GM19463 (cell line): ENCODE measurements at regions not wholly inside any gene's neighbourhood (a gene's known extent, or its start where the extent isn't known, plus 50 kb on each side); places are given as distances from the start of the nearest gene placed in this dataset.
"Not testable (repeated sequence)": the region's sequence is repeated elsewhere in the genome, so short reads cannot be mapped to it uniquely, and the experiment has no call there.

Experiments
- ATAC-seq: cut with Tn5 transposase; IDR thresholded peaks from one replicate; pipeline ENCODE4 v1.9.1; 2021; ENCODE audit warnings: mild to moderate bottlenecking, moderate library complexity; ENCODE audit not compliant: unreplicated experiment

DNA sequence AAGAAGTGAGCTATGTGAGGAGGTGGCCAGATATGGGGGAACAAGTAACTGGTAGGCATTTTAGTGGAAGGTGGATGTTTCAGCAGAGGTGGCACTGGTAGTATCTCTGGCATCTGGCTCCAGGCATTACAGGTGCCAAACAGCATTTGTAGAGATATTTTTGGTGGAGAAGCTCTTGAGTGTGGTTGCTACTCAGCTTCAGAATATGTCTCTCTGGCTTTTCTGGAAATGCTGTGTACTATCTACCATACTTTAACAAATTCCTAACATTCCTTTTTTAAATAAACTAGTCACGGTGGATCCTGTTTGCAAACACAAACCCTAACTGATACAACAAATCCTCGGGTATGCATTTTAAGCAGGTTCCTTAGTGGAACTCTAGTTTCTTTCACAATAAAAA is 128.0 kb downstream of the BARX2 start:
- ATAC-seq = no peak

DNA sequence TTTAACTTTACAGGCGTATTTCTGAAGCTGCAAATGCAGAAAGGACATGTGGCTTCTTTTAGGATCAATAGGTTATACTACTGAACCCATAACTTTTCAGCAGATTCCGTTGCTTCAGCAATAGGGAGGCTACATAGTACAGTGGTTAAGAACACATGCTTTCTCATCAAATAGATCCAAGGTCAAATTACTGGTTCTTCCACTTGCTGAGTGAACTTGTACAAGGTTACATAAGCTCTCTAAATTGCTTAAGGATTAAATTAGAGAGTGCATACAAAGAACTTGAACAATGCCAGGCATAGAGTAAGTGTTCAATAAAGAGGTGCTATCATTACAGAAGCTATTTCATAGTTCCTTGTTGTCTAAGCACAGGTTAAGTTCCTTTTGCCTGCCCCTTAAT is 129.6 kb downstream of the BARX2 start:
- no peak for ATAC-seq

DNA sequence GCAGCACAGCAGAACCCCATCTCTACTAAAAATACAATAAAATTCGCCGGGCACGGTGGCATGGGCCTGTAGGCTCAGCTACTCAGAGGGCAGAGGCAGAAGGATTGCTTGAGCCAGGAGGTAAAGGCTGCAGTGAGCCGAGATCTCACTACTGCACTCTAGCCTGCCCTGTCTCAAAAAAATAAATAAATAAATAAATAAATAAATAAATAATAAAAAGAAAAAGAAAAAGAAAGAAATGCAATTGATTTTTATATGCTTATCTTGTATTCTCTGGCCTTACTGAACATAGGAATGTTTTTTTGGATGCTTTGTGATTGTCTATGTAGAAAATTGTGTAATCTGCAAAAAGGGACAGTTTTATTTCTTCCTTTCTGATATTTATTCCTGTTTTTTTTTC is 132.5 kb downstream of the BARX2 start:
- ATAC-seq = no peak

DNA sequence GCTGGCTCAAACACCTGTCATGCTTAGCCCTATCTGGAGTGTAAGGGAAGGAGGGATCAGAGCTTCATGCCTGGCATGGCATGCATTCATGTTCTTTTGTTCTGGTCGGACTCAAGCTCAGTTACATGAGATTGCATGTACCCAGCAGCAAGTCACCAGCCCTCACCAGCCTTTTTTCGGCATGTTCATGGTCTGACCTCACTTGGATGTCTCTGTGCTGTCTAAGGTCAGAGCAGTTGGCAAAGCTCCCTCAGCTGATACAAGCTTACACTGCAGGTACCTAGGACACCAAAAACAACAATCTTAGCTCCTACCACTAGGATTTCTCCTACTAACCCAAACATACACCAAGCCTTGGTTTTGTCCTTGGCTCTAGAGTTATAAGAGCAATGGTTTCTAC is 152.6 kb downstream of the BARX2 start:
- no peak for ATAC-seq

DNA sequence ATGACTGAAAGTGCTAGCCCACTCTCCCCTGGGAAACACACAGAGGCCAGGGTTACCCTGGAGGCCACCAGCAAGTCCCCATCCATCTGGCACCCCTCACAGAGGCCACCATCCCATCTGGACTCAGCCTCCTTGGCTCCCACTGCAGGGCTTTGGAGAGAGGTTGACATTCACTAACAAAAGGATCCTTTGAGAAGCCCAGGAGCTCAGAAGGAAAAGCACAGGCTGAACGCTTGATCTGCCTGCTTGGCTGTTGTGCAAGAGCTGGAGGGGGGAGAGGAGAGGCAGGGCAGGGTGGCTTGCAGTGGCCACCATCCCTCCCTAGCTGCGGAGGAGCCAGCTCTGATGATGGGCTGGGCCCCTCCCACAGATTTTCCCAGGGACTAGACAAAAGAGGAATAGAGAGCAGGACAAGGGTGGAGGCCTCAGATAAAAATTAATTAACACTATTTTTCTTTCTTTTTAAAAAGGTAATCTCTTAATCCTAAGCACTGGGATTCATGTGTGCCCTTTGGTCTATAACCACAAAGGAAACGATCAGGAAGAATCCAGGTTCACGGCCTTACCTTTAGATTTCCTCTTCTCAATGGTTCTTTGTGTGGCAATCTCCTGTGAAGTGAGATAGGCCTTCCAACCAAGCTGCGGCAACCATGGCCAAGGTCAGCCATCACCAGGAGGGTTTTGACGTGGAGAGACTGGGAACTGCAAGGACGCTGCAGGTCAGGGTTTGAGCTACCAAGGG is 154.7 kb downstream of the BARX2 start:
- ATAC-seq = no peak

DNA sequence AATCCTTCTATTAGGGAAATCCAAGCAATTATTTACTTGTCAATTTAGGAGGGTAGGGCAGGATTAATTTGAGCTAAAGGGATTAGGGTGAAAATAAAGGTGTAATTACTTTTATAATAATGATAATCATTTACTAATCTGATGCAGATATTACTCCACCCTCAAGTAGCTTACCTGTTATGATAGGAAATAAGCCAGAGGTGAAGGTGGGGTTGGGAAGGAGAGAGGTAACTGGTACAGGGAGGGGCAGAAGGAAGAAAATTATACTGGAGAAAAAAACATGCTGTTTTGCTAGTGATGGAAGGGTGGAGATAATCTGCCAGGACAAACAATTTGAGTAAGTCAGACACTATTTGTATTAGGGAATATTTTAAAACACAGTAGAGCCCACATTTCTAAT is 157.7 kb downstream of the BARX2 start:
- ATAC-seq = no peak

DNA sequence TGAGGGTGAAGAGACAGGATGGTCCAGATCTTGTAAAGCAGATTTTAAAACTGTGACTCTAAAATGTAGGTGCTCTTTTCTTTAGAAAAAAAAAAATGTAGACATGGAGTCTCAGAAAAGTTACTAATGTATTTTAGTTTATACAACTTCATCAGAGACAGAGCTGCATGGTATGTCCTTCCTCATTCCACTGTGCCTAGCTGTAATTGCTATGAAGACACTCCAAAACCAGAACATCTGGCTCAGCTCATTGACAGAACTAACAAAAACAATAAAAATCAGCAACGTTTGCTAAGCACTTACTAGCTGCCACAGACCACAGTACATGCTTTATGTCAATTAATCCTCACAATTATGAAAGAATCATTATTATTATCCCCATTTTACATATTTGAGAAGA is 160.7 kb downstream of the BARX2 start:
- ATAC-seq = no peak

DNA sequence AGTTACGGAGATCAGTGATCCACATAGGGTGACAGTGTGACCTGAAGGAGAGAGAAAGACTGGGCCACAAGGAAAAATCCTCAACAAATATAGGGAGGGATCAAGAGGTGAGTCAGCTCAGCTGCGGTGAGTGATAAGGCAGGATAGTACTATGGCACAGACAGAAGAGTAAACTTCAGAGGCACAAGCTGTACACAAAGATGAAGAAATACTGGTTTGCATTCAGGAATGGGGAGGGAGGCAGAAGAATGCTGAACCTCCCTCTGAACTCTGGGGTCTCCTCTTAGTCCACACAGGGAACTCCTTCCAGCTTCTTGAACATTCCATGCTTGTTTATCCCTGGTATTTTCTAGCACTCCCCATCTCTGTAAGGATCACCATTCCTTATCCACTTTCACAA is 162.7 kb downstream of the BARX2 start:
- no peak for ATAC-seq

DNA sequence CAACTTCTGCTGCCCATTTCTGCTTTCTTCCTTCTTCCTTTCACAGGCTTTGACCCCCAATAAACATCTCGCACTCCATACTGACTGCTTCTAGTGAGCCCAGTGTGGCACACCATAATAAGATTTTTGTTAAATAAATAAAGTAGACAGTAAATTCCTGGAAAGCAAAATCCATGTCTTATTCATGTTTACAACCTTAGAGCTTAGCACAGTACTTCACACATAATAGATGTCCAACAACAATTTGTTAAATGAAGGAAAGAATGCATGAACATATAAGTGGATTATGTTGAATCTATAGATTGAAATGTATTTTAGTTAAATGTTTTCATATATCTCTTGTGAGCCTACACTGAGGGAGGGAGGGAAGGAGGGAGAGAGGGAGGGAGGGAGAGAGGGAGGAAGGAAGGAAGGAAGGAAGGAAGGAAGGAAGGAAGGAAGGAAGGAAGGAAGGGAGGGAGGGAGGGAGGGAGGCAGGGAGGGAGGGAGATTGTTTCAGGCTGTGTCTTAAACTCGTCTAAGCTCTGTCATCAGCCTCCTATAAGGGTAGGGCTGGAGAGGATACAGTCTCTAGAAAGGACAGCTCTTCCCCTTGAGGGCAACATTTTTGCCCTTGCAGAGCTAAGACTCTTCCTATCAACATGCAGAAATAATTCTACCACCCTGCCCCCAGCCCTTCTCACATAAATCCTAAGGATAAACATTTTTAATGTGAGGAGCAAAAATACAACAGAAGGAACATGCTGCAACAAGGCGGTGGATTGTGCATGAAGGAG is 168.1 kb downstream of the BARX2 start:
- no peak for ATAC-seq

DNA sequence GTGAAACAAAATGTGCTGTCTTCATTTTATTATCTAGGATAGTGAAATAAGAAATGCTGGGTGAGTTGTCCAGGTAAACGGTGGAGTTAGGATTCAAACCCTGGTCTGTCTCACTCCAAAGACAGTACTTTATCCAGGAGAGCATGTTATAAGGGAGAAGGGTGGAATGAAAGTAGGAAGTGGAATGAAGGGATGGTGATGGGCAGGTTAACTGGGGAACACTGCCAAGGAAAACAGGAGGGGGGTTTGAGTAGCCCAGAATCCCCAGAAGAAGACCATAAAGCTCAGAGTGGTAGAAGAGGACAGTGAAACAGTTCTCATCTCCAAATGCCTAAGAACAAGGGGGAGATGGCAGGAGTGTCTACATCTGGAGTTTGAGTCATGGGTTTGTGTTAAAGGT is 169.0 kb downstream of the BARX2 start:
- ATAC-seq = no peak

DNA sequence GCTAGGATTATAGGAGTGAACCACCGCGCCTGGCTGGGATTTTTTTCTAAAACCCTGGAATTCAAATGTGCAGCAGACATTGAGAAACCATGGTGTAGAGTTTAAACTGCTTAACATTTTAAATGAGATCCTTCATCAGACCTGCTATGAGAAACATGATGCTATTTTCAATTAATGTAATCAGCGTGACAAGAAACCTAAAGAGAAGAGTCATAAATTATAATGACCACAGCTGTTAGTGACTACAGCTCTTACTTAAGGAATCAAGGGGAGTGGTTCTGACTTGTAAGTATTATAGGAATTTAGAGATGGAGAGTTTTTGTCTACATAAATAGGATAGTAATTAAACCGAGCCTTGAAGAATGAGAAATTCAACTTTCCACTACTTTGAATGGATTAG is 170.6 kb downstream of the BARX2 start:
- ATAC-seq = no peak

DNA sequence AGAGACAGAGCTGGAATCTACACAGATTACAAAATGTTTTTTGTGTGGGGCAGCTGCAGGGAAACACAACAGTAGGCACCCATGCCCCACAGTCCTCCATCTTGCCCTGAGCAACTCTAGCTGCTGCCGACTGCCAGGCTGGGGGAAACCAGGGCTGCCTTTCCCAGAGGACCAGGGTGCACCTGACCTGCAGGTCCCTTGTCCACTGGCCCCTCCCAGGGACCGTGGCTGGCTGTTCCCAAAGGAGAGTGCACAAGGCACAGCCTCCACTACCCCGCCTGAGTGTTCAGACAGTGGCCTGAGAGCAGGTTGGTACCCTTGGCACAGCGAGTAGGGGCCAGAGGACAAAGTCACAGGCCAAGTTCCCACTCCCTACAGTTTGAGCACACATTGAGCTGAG is 181.8 kb downstream of the BARX2 start:
- ATAC-seq = no peak

DNA sequence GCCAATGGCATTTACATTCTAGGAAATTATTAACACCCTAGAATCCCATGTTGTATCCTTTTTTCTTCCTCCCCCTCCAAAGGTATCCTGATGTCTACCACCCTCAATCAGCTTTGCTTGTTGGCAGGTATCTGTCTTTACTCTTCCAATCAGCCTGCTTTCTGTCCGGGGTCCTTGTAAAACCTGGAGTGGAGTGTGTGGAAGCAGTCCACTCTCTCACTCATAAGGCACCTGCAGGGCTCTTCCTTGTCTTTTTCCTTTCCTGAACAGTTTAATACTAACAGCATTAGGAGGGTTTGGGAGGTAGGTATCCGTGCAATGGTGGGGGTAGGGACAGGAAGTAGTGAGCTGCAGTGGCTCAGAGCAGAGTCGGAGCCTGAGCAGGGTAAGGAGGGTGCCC is 193.4 kb downstream of the BARX2 start:
- no peak for ATAC-seq

DNA sequence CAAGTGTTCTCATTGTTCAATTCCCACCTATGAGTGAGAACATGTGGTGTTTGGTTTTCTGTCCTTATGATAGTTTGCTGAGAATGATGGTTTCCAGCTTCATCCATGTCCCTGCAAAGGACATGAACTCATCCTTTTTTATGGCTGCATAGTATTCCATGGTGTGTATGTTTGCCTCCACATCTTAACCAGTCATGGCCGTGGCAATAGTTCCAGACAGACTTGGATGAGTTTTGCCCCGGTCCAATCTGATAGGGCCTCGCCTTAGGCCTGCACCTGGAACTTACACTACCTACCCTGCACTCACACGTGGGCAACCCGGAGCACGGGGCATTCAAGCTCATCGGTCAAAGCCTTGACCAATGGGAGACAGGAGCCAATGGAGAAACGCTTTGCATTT is 197.0 kb downstream of the BARX2 start:
- ATAC-seq = not testable (repeated sequence)

DNA sequence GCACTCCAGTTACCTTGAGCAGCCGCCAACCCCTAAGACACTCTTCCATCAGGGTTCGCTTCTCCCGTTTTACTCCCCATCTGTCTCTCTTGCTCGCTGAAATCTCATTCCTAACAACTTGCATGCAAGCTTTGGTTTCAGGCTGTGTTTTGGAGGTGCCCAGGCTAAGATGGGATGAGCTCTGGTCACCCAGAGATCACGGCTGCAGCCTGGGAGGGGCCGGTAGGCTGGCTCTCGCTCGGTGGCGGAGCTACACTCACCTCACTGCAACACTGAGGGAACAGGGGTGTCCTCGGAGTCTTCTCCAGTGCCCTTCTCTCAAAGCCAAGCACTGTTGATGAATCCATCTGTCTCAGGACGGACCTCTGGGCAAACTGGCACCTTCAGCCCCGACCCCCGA is 197.5 kb downstream of the BARX2 start:
- ATAC-seq = no peak

DNA sequence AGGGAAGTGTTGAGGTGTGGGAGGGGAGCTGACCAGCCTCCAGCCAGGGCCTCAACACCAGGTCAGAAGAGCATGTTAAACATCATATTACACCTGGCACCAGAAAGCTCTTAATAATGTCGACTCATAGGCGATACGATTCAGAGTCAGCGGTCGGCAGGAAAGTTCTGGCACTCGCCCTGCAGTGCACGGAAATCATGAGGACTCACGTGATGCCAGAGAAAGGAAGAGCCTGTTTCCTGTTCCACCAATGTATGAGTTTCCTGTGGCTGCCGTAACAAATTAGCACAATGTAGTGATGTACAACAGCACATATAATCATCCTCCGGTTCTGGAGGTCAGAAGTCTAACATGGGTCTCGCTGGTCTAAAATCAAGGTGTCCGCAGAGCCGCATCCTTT is 198.8 kb downstream of the BARX2 start:
- no peak for ATAC-seq

DNA sequence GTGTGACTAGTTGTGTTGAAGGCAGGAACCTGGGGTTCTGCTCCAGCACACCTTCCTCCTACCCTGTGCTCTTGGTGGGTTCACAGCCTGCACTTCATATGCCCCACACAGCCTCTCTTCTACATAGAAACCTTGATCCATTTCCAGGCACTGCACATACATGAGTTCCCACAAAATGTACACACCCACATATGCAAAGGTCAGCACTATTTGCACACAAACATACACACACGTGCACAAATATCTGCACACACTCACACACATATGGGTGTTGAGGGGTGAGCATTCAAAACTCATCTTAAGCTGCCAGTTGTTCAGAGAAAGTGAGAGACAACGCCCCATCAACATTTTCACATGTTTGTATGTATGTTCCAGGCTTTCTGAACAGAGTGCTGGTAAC is 201.0 kb downstream of the BARX2 start:
- no peak for ATAC-seq

DNA sequence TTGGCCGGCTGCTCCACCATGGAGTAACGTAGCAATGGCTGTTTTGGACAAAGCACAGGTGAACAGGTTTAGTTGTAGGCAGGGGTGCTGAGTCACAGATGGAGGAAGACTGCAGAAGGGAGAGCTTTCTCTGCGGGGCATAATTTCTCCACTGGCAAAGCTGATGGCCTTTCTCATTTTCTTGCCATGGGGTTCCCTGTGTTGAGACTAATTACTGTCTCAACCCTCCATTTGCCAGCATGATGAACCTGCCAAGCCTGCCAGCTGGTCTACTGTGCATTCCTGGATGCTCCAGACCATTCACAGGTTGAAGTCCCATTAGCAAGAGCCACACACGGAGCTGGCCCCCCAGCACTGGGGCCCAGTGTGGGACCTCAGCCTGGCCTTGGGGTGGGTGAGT is 202.4 kb downstream of the BARX2 start:
- no peak for ATAC-seq

DNA sequence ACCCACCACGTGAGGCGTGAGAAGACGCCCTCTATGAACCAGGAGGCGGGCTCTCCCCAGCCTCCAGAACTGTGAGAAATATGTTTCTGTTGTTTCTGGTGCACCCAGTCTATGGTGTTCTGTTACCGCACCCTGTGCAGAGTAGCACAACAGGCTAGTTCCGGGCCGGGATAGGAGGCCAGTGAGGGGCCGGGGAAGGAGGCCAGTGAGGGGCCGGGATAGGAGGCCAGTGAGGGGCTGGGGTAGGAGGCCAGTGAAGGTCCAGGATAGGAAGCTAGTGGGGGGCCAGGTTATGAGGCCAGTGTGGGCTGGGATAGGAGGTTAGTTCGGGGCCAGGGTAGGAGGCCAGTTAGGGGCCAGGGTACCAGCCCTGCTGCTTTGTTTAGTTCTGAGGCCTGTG is 204.6 kb downstream of the BARX2 start:
- no peak for ATAC-seq

DNA sequence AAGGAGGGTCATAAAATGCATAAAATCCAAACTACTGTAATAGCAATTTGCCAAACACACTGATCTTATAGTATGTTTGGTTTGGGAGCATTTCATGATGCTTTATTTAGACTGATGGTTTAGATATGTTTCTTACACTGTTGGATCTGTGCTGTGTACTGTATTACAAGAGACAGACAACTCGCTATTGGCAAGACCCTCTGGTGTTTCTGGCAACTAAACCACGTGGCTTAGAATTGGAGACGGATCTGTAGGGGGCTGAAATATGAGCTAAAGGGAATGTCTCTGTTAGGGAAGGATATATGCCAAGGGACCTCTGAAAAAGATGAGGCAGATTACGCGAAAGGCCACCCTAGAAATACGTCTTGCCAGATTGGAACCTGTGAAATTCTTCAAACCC is 208.7 kb downstream of the BARX2 start:
- no peak for ATAC-seq

DNA sequence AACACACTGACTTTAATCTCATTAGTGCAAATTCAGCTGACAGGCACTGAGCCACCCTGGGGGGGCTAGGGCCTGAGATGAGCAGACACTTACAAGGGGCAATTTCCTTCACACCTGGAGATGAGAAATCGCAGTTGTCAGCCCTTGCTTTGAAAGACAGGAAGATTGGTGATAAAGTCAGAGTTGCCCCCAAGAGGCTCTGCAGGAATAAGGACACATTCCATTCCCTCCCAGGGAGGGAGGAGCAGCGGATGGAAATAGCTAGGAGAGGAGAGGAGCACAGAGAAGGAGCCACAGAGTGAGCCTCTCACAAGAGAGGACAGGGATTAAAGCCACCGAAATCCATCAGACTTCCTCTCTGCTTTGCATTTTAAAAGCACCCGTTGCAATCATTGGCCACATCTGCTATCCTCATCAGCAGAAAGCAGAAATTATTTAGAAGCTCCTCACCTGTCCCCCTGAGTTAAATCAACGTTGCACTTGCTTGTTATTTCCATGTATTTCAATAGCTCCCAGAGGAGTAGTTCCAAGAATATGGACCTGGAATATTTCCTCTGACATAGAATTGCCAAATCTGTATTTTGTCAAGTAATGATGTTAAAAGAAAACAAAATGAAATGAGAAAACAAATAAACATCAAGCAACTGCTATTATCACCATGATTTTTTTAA is 213.7 kb downstream of the BARX2 start:
- ATAC-seq = no peak
